H1 (cell line): ENCODE measurements at regions not wholly inside any gene's neighbourhood (a gene's known extent, or its start where the extent isn't known, plus 50 kb on each side); places are given as distances from the start of the nearest gene placed in this dataset.

ENCODE experiments used
- CTCF ChIA-PET: fragments of 300-600 bp; sonication (Branson Sonifier 250); formaldehyde crosslinking; loops from one replicate; lab custom pipeline; 2021; ENCODE audit not compliant: partially characterized antibody; lab: Charles Lee
- POLR2A ChIA-PET: fragments of 300-600 bp; sonication (Branson Sonifier 250); formaldehyde crosslinking; loops from one replicate; lab custom pipeline; 2021; ENCODE audit warnings: inconsistent platforms; ENCODE audit not compliant: partially characterized antibody; lab: Charles Lee
- DNase-seq, 2 experiments: peaks; one replicate each; pipeline versions ENCODE4 v3.0.0 to v3.0.0-alpha.2; 2010 to 2022; ENCODE audit warnings: low spot score in 2 of 2, low read depth in 1 of 2, mixed read lengths in 1 of 2
- FAIRE-seq: peaks from 2 replicates; lab custom pipeline; 2011; peaks lifted over from hg19 to GRCh38; lab: Jason Lieb, UNC
- H2AFZ ChIP-seq: 2 replicates; pipeline ENCODE4 v1.8.1; 2012; ENCODE audit warnings: low read length, inconsistent platforms
- H2AK5ac ChIP-seq: 2 replicates; pipeline ENCODE4 v1.6.1; 2013; ENCODE audit warnings: low read depth, low read length
- H2BK120ac ChIP-seq: replicated peaks from 2 replicates; pipeline ENCODE3; 2013; ENCODE audit warnings: low read depth, low read length, inconsistent platforms
- H2BK12ac ChIP-seq: 2 replicates; pipeline ENCODE4 v1.6.1; 2013; ENCODE audit warnings: low read depth, low read length
- H2BK15ac ChIP-seq: 2 replicates; pipeline ENCODE4 v1.6.1; 2013; ENCODE audit warnings: low read length
- H2BK20ac ChIP-seq: 2 replicates; pipeline ENCODE4 v1.6.1; 2013; ENCODE audit warnings: low read length
- H2BK5ac ChIP-seq: 2 replicates; pipeline ENCODE4 v1.6.1; 2013; ENCODE audit warnings: low read depth, low read length
- H3K14ac ChIP-seq: 2 replicates; pipeline ENCODE4 v1.6.1; 2013; ENCODE audit warnings: inconsistent platforms; ENCODE audit not compliant: insufficient read length
- H3K18ac ChIP-seq: 2 replicates; pipeline ENCODE4 v1.6.1; 2013; ENCODE audit warnings: low read length; ENCODE audit errors: extremely low read depth
- H3K23ac ChIP-seq: 2 replicates; pipeline ENCODE4 v1.6.1; 2013; ENCODE audit warnings: inconsistent platforms; ENCODE audit not compliant: insufficient read length
- H3K23me2 ChIP-seq: 2 replicates; pipeline ENCODE4 v1.6.1; 2013; ENCODE audit warnings: low read depth, low read length
- H3K27ac ChIP-seq: 2 replicates; pipeline ENCODE4 v1.6.1; 2011; ENCODE audit warnings: low read depth, low read length, inconsistent platforms
- H3K27me3 ChIP-seq, 4 experiments: replicated peaks in 1 of 4; 1 replicate in 1 of 4; 2 replicates in 3 of 4; pipeline versions ENCODE4 v1.6.1 to v1.8.1; 2011 to 2013; ENCODE audit warnings: low read length in 3 of 4, mild to moderate bottlenecking in 3 of 4, inconsistent platforms in 2 of 4, mixed read lengths in 2 of 4, moderate library complexity in 1 of 4; ENCODE audit not compliant: control insufficient read depth in 3 of 4, insufficient read depth in 3 of 4; ENCODE audit errors: extremely low read depth in 1 of 4
- H3K36me3 ChIP-seq, 4 experiments: 2 replicates each; pipeline versions ENCODE4 v1.6.1 to v1.8.1; 2011 to 2013; ENCODE audit warnings: mild to moderate bottlenecking in 4 of 4, low read length in 3 of 4, moderate library complexity in 2 of 4, control low read depth in 1 of 4, inconsistent platforms in 1 of 4; ENCODE audit not compliant: insufficient read depth in 4 of 4, control insufficient read depth in 2 of 4
- H3K4ac ChIP-seq: replicated peaks from 2 replicates; pipeline ENCODE3; 2013; ENCODE audit warnings: low read length, low read depth, mixed read lengths, inconsistent platforms; ENCODE audit not compliant: insufficient read length
- H3K4me1 ChIP-seq, 4 experiments: replicated peaks in 1 of 4; 1 replicate in 1 of 4; 2 replicates in 3 of 4; pipeline versions ENCODE4 v1.6.1 to v1.8.1; 2011 to 2013; ENCODE audit warnings: low read length in 3 of 4, inconsistent platforms in 2 of 4, mixed read lengths in 1 of 4; ENCODE audit not compliant: insufficient read depth in 4 of 4, control insufficient read depth in 3 of 4
- H3K4me2 ChIP-seq, 2 experiments: 2 replicates each; pipeline versions ENCODE4 v1.6.1 to v1.8.1; 2011 to 2013; ENCODE audit warnings: low read depth in 2 of 2, low read length in 2 of 2, control low read depth in 1 of 2, inconsistent platforms in 1 of 2, mild to moderate bottlenecking in 1 of 2; ENCODE audit not compliant: insufficient read depth in 1 of 2
- H3K4me3 ChIP-seq, 4 experiments: fragments of 200-600, 300-600 bp in 1 of 4; sonication (generic), shearing (Covaris generic), sonication (Bioruptor Twin) in 1 of 4; 2 replicates each; pipeline versions ENCODE4 v1.5.1 to v1.8.1; 2011 to 2016; ENCODE audit warnings: low read length in 4 of 4, low read depth in 3 of 4, control low read depth in 2 of 4, inconsistent platforms in 2 of 4, mild to moderate bottlenecking in 2 of 4, mixed read lengths in 1 of 4, moderate library complexity in 1 of 4; ENCODE audit not compliant: insufficient read depth in 2 of 4; ENCODE audit errors: extremely low read depth in 1 of 4
- H3K56ac ChIP-seq: replicated peaks from 2 replicates; pipeline ENCODE3; 2013; ENCODE audit warnings: low read depth, mild to moderate bottlenecking, mixed read lengths, low read length, inconsistent platforms; ENCODE audit not compliant: insufficient read length
- H3K79me1 ChIP-seq: 2 replicates; pipeline ENCODE4 v1.6.1; 2013; ENCODE audit warnings: low read depth, low read length, control low read depth
- H3K79me2 ChIP-seq, 2 experiments: 2 replicates each; pipeline versions ENCODE4 v1.6.1 to v1.8.1; 2012 to 2013; ENCODE audit warnings: low read length in 2 of 2, mild to moderate bottlenecking in 2 of 2, inconsistent platforms in 1 of 2; ENCODE audit not compliant: insufficient read depth in 2 of 2, control insufficient read depth in 1 of 2
- H3K9ac ChIP-seq, 4 experiments: replicated peaks in 1 of 4; 1 replicate in 1 of 4; 2 replicates in 3 of 4; pipeline versions ENCODE4 v1.6.1 to v1.8.1; 2011 to 2013; ENCODE audit warnings: low read depth in 3 of 4, low read length in 3 of 4, control low read depth in 2 of 4, mild to moderate bottlenecking in 2 of 4, moderate library complexity in 2 of 4, inconsistent platforms in 1 of 4; ENCODE audit errors: extremely low read depth in 1 of 4
- H3K9me3 ChIP-seq, 2 experiments: 2 replicates each; pipeline versions ENCODE4 v1.6.1 to v1.8.1; 2012 to 2013; ENCODE audit warnings: mild to moderate bottlenecking in 2 of 2, moderate library complexity in 2 of 2, control low read depth in 1 of 2, inconsistent platforms in 1 of 2, low read depth in 1 of 2, low read length in 1 of 2, mixed read lengths in 1 of 2; ENCODE audit not compliant: insufficient read depth in 2 of 2
- H4K20me1 ChIP-seq, 2 experiments: replicated peaks in 1 of 2; 2 replicates each; pipeline versions ENCODE3 to v1.8.1; 2011 to 2013; ENCODE audit warnings: inconsistent platforms in 2 of 2, low read length in 2 of 2, mild to moderate bottlenecking in 1 of 2; ENCODE audit not compliant: insufficient read depth in 2 of 2, control insufficient read depth in 1 of 2
- H4K5ac ChIP-seq: 2 replicates; pipeline ENCODE4 v1.6.1; 2013; ENCODE audit warnings: low read length, low read depth, mixed read lengths, inconsistent platforms; ENCODE audit not compliant: insufficient read length
- H4K8ac ChIP-seq: 2 replicates; pipeline ENCODE4 v1.8.0; 2013; ENCODE audit warnings: mild to moderate bottlenecking, moderate library complexity, low read length, inconsistent platforms; ENCODE audit not compliant: insufficient read depth; ENCODE audit errors: extremely low read depth
- H4K91ac ChIP-seq: replicated peaks from 2 replicates; pipeline ENCODE3; 2013; ENCODE audit warnings: low read length, mixed read lengths, inconsistent platforms; ENCODE audit not compliant: insufficient read length
- BACH1 ChIP-seq: IDR thresholded peaks from 2 replicates; pipeline ENCODE4 v1.6.1; 2012; ENCODE audit warnings: low read length, improper control_type of control experiment
- KDM4A ChIP-seq: IDR thresholded peaks from one replicate; pipeline ENCODE4 v1.7.1; 2012; ENCODE audit warnings: low read depth, mild to moderate bottlenecking, moderate library complexity, low read length, inconsistent platforms; ENCODE audit not compliant: severe bottlenecking
- SIN3A ChIP-seq, 2 experiments: IDR thresholded peaks in 1 of 2; conservative IDR thresholded peaks in 1 of 2; 2 replicates each; pipeline ENCODE4 v1.6.1; 2011 to 2012; ENCODE audit warnings: low read length in 2 of 2, improper control_type of control experiment in 1 of 2, low read depth in 1 of 2, mild to moderate bottlenecking in 1 of 2
- SP4 ChIP-seq: IDR thresholded peaks from 2 replicates; pipeline ENCODE4 v1.6.1; 2012; ENCODE audit warnings: low read length, inconsistent platforms
- SRF ChIP-seq: IDR thresholded peaks from 2 replicates; pipeline ENCODE4 v1.6.1; 2011; ENCODE audit warnings: mild to moderate bottlenecking, low read depth, low read length, moderate library complexity
- TEAD4 ChIP-seq: IDR thresholded peaks from 2 replicates; pipeline ENCODE4 v1.6.1; 2012; ENCODE audit warnings: low read depth, low read length, inconsistent platforms, mixed read lengths
- WGBS, 2 experiments: shearing (Covaris generic) in 1 of 2; methylation state at CpG; one replicate each; pipeline versions ENCODE4 v1.1.6 to v1.1.7; 2013 to 2015; ENCODE audit warnings: low lambda C conversion rate in 2 of 2, mixed read lengths in 2 of 2, inconsistent platforms in 1 of 2, low coverage in 1 of 2, missing lambda C conversion rate in 1 of 2; ENCODE audit not compliant: insufficient replicate concordance in 2 of 2, insufficient coverage in 1 of 2, insufficient read length in 1 of 2; ENCODE audit errors: extremely low coverage in 1 of 2, missing lambda C conversion rate in 1 of 2; 5-methylcytosine and 5-hydroxymethylcytosine counted together
- TF ChIP-seq, protein P1 (sequence below): IDR thresholded peaks from 2 replicates; pipeline ENCODE4 v1.6.1; 2012; ENCODE audit warnings: inconsistent platforms
- TF ChIP-seq, protein P2 (sequence below): IDR thresholded peaks from 2 replicates; pipeline ENCODE4 v1.6.1; 2011; ENCODE audit warnings: low read length, improper control_type of control experiment

DNA sequence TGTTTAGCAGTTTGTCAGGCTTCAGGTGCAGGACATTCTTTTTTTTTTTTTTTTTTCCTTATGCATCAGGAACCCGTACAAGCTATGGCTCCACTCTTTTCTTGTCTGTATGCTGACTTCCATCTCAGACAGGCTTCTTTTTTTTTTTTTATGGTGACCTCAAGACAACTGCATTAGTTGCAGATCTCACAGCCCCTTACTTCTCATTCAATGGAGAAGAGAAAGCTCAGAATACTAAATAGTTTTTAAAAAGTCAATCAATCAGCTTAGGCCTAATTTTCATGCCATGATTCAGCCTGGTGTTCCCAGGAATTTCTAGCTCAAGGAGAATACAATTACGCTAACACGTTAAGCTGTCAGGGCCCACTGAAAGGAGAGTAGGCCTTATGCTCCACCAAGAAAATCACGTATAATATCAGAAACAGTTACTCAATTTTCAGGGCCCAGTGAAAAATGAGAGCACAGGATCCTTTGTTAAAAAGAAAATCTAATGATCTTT lies 1596.0 kb upstream of the MIR17HG start:
- no peak overlapping the region for H2AFZ ChIP-seq
- TF ChIP-seq KDM4A (no peak), SP4 (no peak), SIN3A (conservative IDR thresholded peaks at IDR 0.05 in 1 of 2, IDR thresholded peaks at IDR 0.05 in 1 of 2; ENCODE audit: low read depth in 1 of 2, low read length in 2 of 2) (no peak), BACH1 (no peak), TEAD4 (no peak), SRF (no peak)
- TF ChIP-seq, protein P1, sequence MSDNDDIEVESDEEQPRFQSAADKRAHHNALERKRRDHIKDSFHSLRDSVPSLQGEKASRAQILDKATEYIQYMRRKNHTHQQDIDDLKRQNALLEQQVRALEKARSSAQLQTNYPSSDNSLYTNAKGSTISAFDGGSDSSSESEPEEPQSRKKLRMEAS, result no peak
- TF ChIP-seq, protein P2, sequence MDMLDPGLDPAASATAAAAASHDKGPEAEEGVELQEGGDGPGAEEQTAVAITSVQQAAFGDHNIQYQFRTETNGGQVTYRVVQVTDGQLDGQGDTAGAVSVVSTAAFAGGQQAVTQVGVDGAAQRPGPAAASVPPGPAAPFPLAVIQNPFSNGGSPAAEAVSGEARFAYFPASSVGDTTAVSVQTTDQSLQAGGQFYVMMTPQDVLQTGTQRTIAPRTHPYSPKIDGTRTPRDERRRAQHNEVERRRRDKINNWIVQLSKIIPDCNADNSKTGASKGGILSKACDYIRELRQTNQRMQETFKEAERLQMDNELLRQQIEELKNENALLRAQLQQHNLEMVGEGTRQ, result no peak

More for the DNA sequence above, 1596.0 kb upstream of the MIR17HG start:
- Histone ChIP-seq H2BK5ac (no peak overlapping the region), H4K8ac (no peak overlapping the region), H3K79me1 (no peaks in the 10 kb centered on the region), H2BK120ac (no peak overlapping the region), H3K23ac (no peak overlapping the region), H2BK15ac (no peak overlapping the region), H4K5ac (no peak overlapping the region), H3K27ac (no peak overlapping the region), H3K36me3 (no peaks in the 10 kb centered on the region), H3K4me1 (no peaks in the 10 kb centered on the region), H3K79me2 (no peaks in the 10 kb centered on the region), H3K4me3 (no peak overlapping the region), H3K9ac (no peak overlapping the region), H2BK12ac (no peak overlapping the region), H2AK5ac (no peak overlapping the region), H4K20me1 (no peaks in the 10 kb centered on the region), H3K4me2 (no peak overlapping the region), H3K23me2 (no peaks in the 10 kb centered on the region), H3K27me3 (no peaks in the 10 kb centered on the region), H3K18ac (no peak overlapping the region), H2BK20ac (no peak overlapping the region), H4K91ac (no peak overlapping the region), H3K14ac (no peak overlapping the region), H3K9me3 (no peaks in the 10 kb centered on the region), H3K56ac (no peak overlapping the region), H3K4ac (no peak overlapping the region)
- ChIA-PET POLR2A (no interaction called here), CTCF (interaction anchor here (1.0 kb wide), 1 partner anchor 141 kb away, joined by 3 read pairs; no protein-coding TSS in a partner anchor)
- DNase-seq, result no peak
- FAIRE-seq, result no peak
- WGBS, 2 experiments, result 93% methylated on average over 3 of the region's 4 CpGs; no CpG with 5 or more reads in 1 of the 2 experiments
